Body of pancreas (tissue), 4 donors: ENCODE measurements at regions not wholly inside any gene's neighbourhood (a gene's known extent, or its start where the extent isn't known, plus 50 kb on each side); places are given as distances from the start of the nearest gene placed in this dataset.

Source experiments
- POLR2A ChIP-seq, 3 donors: fragments of 450-650 bp; IDR thresholded peaks; one replicate each; pipeline ENCODE4 v1.6.1; 2016; ENCODE audit warnings: antibody characterized with exemption in 3 of 3, mild to moderate bottlenecking in 2 of 3
- TF ChIP-seq, protein P1 (sequence below), 7 experiments: fragments of 450-650 bp in 4 of 7; fragments of 200-600 bp in 3 of 7; sonication (generic) in 3 of 7; IDR thresholded peaks; one replicate each; pipeline ENCODE4 v1.5.1; 2016 to 2019; ENCODE audit warnings: antibody characterized with exemption in 7 of 7

DNA sequence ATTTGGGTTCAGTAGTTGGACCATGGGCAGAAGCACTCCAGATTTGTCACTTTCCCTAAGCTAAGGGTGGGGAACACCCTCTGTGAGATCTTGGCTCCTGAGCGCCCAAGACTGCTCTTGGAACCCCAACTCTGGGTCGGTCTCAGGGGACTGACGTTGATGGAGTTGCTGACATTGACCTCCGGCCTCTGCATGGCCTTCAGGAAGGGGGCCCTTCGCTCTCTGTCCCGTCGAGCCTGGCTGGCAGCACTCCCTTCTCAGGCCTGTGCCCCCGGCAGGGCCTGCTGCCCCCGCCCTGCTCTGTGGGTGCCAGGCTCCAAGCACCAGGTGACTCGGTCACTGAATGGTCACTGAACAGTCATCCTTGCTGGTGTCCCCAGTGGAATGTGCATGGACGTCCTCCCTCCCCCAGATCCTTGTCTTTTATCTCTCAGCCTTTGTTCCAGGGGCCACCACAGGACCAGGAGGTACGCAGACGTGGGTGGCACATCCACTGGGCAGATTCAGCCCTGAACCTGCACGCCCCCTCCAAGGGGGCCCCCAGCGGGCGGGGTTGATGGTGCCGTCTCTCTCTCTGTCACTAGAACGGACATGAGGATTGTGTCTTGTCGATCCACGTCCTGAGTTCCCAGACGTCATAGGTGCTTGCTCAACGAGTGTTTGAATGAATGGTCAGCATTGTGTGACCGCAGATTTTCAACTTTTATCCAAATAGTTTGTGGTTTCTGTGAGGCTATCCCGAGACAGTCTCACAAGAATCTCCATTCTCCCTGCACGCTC lies 314.5 kb downstream of the SEC14L1 start:
- TF ChIP-seq, protein P1, sequence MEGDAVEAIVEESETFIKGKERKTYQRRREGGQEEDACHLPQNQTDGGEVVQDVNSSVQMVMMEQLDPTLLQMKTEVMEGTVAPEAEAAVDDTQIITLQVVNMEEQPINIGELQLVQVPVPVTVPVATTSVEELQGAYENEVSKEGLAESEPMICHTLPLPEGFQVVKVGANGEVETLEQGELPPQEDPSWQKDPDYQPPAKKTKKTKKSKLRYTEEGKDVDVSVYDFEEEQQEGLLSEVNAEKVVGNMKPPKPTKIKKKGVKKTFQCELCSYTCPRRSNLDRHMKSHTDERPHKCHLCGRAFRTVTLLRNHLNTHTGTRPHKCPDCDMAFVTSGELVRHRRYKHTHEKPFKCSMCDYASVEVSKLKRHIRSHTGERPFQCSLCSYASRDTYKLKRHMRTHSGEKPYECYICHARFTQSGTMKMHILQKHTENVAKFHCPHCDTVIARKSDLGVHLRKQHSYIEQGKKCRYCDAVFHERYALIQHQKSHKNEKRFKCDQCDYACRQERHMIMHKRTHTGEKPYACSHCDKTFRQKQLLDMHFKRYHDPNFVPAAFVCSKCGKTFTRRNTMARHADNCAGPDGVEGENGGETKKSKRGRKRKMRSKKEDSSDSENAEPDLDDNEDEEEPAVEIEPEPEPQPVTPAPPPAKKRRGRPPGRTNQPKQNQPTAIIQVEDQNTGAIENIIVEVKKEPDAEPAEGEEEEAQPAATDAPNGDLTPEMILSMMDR (IDR thresholded peaks at IDR 0.05): no peak
- no peak for TF ChIP-seq POLR2A (IDR thresholded peaks at IDR 0.05)
